ENCODE measurements at regions not wholly inside any gene's neighbourhood (a gene's known extent, or its start where the extent isn't known, plus 50 kb on each side); places are given as distances from the start of the nearest gene placed in this dataset.

DNA sequence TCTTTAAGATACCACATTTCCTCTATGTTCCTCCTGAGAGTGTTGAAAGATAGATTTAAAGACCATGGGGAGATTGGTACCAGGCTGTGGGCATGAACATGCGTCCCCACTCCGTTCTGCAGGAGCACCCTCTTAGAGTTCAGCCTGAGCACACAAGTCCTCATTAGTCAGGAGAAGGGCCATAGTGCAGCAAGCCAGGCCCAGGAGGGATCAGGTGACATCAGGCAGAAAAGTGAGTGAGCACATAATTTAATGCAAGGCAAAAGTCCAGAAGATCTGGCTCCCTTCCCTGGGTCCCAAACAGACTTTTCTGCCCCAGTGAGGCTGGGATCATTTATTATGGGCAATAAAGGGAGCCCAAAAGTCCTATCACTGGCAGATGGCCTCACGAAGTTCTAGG lies 263.7 kb upstream of the AGTR2 start:
- TF ChIP-seq GATA2 (IDR thresholded peaks at IDR 0.05; ENCODE audit: low read depth, low read length) (no peak), GATA3 (IDR thresholded peaks at IDR 0.05; ENCODE audit: low read depth, low read length) (no peak)
